C4-2B (cell line): ENCODE measurements at regions not wholly inside any gene's neighbourhood (a gene's known extent, or its start where the extent isn't known, plus 50 kb on each side); places are given as distances from the start of the nearest gene placed in this dataset.

Experiments
- H3K27ac ChIP-seq: fragments of 450-650 bp; 2 replicates; pipeline ENCODE4 v1.5.1; 2017
- CTCF ChIP-seq: fragments of 450-650 bp; conservative IDR thresholded peaks from 2 replicates; pipeline ENCODE4 v1.5.1; 2017; ENCODE audit warnings: mild to moderate bottlenecking
- ZFX ChIP-seq: fragments of 450-650 bp; IDR thresholded peaks from 2 replicates; pipeline ENCODE4 v1.6.1; 2017

- TF ChIP-seq ZFX = no peak
- no peak for TF ChIP-seq CTCF
- H3K27ac ChIP-seq = no peak overlapping the region
Observed at GRCh38 chrX:79266702-79267101, 100.4 kb downstream of the ITM2A start.

- H3K27ac ChIP-seq = no peak overlapping the region
- TF ChIP-seq ZFX (no peak), CTCF (no peak)
Observed at GRCh38 chrX:79263550-79263949, 103.6 kb downstream of the ITM2A start.

GRCh38 chrX:79259073-79259689 lies 108.0 kb downstream of the ITM2A start:
- no peak overlapping the region for H3K27ac ChIP-seq
- TF ChIP-seq ZFX (no peak), CTCF (no peak)

GRCh38 chrX:79243691-79244090 lies 99.2 kb downstream of the GPR174 start:
- H3K27ac ChIP-seq = no peak overlapping the region
- TF ChIP-seq CTCF (no peak), ZFX (no peak)

GRCh38 chrX:79235899-79236298 lies 91.4 kb downstream of the GPR174 start:
- H3K27ac ChIP-seq = no peak overlapping the region
- TF ChIP-seq CTCF (no peak), ZFX (no peak)

- no peak overlapping the region for H3K27ac ChIP-seq
- no peak for TF ChIP-seq ZFX
Observed at GRCh38 chrX:79231662-79232061, 87.2 kb downstream of the GPR174 start.
